ENCODE measurements at regions not wholly inside any gene's neighbourhood (a gene's known extent, or its start where the extent isn't known, plus 50 kb on each side); places are given as distances from the start of the nearest gene placed in this dataset.

DNA sequence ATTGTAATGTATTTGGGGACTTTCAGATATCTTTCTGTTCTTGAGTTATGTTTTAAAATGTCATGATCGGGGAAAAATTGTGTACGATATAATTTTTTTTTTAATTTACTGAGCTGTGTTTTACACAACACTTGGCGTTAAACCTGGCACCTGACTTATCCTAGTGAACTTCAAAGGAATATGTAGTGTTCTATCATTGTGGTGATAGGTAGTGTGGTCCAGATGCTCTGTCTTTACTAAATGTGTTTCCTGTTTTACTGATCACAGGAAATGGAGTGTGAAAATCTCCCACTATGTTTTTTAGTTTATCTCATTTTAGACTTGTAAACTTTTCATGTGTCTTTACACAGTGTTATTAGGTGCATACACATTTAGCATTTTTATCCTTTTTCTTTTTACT is 98.0 kb downstream of the SLC5A7 start:
- no peaks in the 10 kb centered on the region for H4K20me1 ChIP-seq (ENCODE audit: control insufficient read depth, extremely low read depth, insufficient read depth, low read length)
- no peaks in the 10 kb centered on the region for H3K4me1 ChIP-seq (ENCODE audit: control insufficient read depth, extremely low read depth, insufficient read depth, low read length)
- no peak overlapping the region for H3K4me2 ChIP-seq (ENCODE audit: extremely low read depth, insufficient read depth, low read length)
- H2AFZ ChIP-seq (ENCODE audit: low read length): no peak overlapping the region
- H3K79me2 ChIP-seq (ENCODE audit: control insufficient read depth, insufficient read depth, low read length): no peaks in the 10 kb centered on the region
- no peak overlapping the region for H3K4me3 ChIP-seq (replicated peaks in 1 of 4; ENCODE audit: control extremely low read depth in 1 of 4, insufficient read depth in 1 of 4, low read depth in 3 of 4, low read length in 4 of 4)
- H3K36me3 ChIP-seq (ENCODE audit: control insufficient read depth, insufficient read depth, low read length): no peaks in the 10 kb centered on the region
- no peaks in the 10 kb centered on the region for H3K9me3 ChIP-seq (ENCODE audit: control insufficient read depth, insufficient read depth, low read depth, low read length)
- DNase-seq (ENCODE audit: low read depth in 2 of 2): no peak
- H3K27ac ChIP-seq (ENCODE audit: insufficient read depth, low read length): no peak overlapping the region
- H3K9ac ChIP-seq (ENCODE audit: insufficient read depth, low read length): no peak overlapping the region
- no peaks in the 10 kb centered on the region for H3K27me3 ChIP-seq (ENCODE audit: control insufficient read depth, insufficient read depth, low read length)
- TF ChIP-seq EZH2 (IDR thresholded peaks at IDR 0.05; ENCODE audit: low read length, missing control alignments): no peak
- no peak for TF ChIP-seq CTCF (conservative IDR thresholded peaks at IDR 0.05 in 1 of 2, IDR thresholded peaks at IDR 0.05 in 1 of 2; ENCODE audit: low read depth in 1 of 2, low read length in 2 of 2)

DNA sequence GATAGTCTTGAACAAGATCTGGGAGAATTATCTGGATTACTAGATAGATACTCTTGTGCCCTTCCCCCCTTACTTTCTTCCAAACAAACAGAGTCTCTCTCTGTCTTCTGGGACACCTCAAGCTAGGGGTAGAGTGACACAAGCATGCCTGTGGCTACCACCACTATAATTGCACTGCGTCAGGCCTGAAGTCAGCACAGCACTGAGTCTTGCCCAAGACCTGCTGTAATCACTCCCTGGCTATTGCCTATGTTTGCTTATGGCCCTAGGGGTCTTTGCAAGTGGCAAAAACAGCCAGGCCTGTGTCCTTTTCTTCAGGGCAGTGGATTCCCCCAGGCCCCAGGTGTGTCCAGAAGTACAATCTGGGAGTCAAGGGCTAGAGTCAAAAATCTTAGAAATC is 106.6 kb downstream of the SLC5A7 start:
- Histone ChIP-seq H2AFZ (ENCODE audit: low read length) (no peak overlapping the region), H4K20me1 (ENCODE audit: control insufficient read depth, extremely low read depth, insufficient read depth, low read length) (no peaks in the 10 kb centered on the region), H3K36me3 (ENCODE audit: control insufficient read depth, insufficient read depth, low read length) (no peaks in the 10 kb centered on the region), H3K27me3 (ENCODE audit: control insufficient read depth, insufficient read depth, low read length) (no peaks in the 10 kb centered on the region), H3K27ac (ENCODE audit: insufficient read depth, low read length) (no peak overlapping the region), H3K4me3 (replicated peaks in 1 of 4; ENCODE audit: control extremely low read depth in 1 of 4, insufficient read depth in 1 of 4, low read depth in 3 of 4, low read length in 4 of 4) (no peak overlapping the region), H3K9ac (ENCODE audit: insufficient read depth, low read length) (no peak overlapping the region), H3K9me3 (ENCODE audit: control insufficient read depth, insufficient read depth, low read depth, low read length) (no peaks in the 10 kb centered on the region), H3K4me1 (ENCODE audit: control insufficient read depth, extremely low read depth, insufficient read depth, low read length) (no peaks in the 10 kb centered on the region), H3K79me2 (ENCODE audit: control insufficient read depth, insufficient read depth, low read length) (no peaks in the 10 kb centered on the region), H3K4me2 (ENCODE audit: extremely low read depth, insufficient read depth, low read length) (no peak overlapping the region)
- DNase-seq (ENCODE audit: low read depth in 2 of 2): no peak
- TF ChIP-seq EZH2 (IDR thresholded peaks at IDR 0.05; ENCODE audit: low read length, missing control alignments) (no peak), CTCF (conservative IDR thresholded peaks at IDR 0.05 in 1 of 2, IDR thresholded peaks at IDR 0.05 in 1 of 2; ENCODE audit: low read depth in 1 of 2, low read length in 2 of 2) (no peak)

GRCh38 chr2:108101481-108101880 is 115.2 kb downstream of the SLC5A7 start:
- Histone ChIP-seq H3K79me2 (ENCODE audit: control insufficient read depth, insufficient read depth, low read length) (no peaks in the 10 kb centered on the region), H3K36me3 (ENCODE audit: control insufficient read depth, insufficient read depth, low read length) (no peaks in the 10 kb centered on the region), H2AFZ (ENCODE audit: low read length) (no peak overlapping the region), H4K20me1 (ENCODE audit: control insufficient read depth, extremely low read depth, insufficient read depth, low read length) (no peaks in the 10 kb centered on the region), H3K27me3 (ENCODE audit: control insufficient read depth, insufficient read depth, low read length) (no peaks in the 10 kb centered on the region), H3K9me3 (ENCODE audit: control insufficient read depth, insufficient read depth, low read depth, low read length) (no peaks in the 10 kb centered on the region), H3K27ac (ENCODE audit: insufficient read depth, low read length) (no peak overlapping the region), H3K9ac (ENCODE audit: insufficient read depth, low read length) (no peak overlapping the region), H3K4me2 (ENCODE audit: extremely low read depth, insufficient read depth, low read length) (no peak overlapping the region), H3K4me1 (ENCODE audit: control insufficient read depth, extremely low read depth, insufficient read depth, low read length) (no peaks in the 10 kb centered on the region), H3K4me3 (replicated peaks in 1 of 4; ENCODE audit: control extremely low read depth in 1 of 4, insufficient read depth in 1 of 4, low read depth in 3 of 4, low read length in 4 of 4) (no peak overlapping the region)
- DNase-seq (ENCODE audit: low read depth in 2 of 2): no peak
- no peak for TF ChIP-seq EZH2 (IDR thresholded peaks at IDR 0.05; ENCODE audit: low read length, missing control alignments)
- TF ChIP-seq CTCF (conservative IDR thresholded peaks at IDR 0.05 in 1 of 2, IDR thresholded peaks at IDR 0.05 in 1 of 2; ENCODE audit: low read depth in 1 of 2, low read length in 2 of 2): no peak
